ENCODE measurements at regions not wholly inside any gene's neighbourhood (a gene's known extent, or its start where the extent isn't known, plus 50 kb on each side); places are given as distances from the start of the nearest gene placed in this dataset.
"Not testable (repeated sequence)": the region's sequence is repeated elsewhere in the genome, so short reads cannot be mapped to it uniquely, and the experiment has no call there.

DNA sequence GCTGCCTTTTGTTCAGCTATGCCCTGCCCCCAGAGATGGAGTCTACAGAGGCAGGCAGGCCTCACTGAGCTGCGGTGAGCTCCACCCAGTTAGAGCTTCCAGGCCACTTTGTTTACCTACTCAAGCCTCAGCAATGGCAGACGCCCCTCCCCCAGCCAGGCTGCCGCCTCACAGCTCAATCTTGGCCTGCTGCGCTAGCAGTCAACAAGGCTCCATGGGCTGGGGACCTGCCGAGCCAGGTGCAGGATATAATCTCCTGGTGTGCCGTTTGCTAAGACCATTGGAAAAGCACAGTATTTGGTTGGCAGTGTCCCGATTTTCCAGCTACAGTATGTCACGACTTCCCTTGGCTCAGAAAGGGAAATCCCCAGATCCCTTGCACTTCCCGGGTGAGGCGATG is 862.0 kb downstream of the GRID1 start:
- TF ChIP-seq, protein P1, sequence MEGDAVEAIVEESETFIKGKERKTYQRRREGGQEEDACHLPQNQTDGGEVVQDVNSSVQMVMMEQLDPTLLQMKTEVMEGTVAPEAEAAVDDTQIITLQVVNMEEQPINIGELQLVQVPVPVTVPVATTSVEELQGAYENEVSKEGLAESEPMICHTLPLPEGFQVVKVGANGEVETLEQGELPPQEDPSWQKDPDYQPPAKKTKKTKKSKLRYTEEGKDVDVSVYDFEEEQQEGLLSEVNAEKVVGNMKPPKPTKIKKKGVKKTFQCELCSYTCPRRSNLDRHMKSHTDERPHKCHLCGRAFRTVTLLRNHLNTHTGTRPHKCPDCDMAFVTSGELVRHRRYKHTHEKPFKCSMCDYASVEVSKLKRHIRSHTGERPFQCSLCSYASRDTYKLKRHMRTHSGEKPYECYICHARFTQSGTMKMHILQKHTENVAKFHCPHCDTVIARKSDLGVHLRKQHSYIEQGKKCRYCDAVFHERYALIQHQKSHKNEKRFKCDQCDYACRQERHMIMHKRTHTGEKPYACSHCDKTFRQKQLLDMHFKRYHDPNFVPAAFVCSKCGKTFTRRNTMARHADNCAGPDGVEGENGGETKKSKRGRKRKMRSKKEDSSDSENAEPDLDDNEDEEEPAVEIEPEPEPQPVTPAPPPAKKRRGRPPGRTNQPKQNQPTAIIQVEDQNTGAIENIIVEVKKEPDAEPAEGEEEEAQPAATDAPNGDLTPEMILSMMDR (conservative IDR thresholded peaks at IDR 0.05; ENCODE audit: low read depth, low read length): not testable (repeated sequence)
- not testable (repeated sequence) for TF ChIP-seq POLR2A (IDR thresholded peaks at IDR 0.05; ENCODE audit: low read depth, low read length); CEBPB (IDR thresholded peaks at IDR 0.05; ENCODE audit: low read depth, low read length); BHLHE40 (IDR thresholded peaks at IDR 0.05; ENCODE audit: low read depth, low read length); SMC3 (IDR thresholded peaks at IDR 0.05; ENCODE audit: low read depth, low read length); MAZ (IDR thresholded peaks at IDR 0.05; ENCODE audit: borderline replicate concordance, low read depth, low read length); RAD21 (IDR thresholded peaks at IDR 0.05; ENCODE audit: low read length); MAFK (IDR thresholded peaks at IDR 0.05; ENCODE audit: low read depth, low read length)
- TF ChIP-seq, protein P2, sequence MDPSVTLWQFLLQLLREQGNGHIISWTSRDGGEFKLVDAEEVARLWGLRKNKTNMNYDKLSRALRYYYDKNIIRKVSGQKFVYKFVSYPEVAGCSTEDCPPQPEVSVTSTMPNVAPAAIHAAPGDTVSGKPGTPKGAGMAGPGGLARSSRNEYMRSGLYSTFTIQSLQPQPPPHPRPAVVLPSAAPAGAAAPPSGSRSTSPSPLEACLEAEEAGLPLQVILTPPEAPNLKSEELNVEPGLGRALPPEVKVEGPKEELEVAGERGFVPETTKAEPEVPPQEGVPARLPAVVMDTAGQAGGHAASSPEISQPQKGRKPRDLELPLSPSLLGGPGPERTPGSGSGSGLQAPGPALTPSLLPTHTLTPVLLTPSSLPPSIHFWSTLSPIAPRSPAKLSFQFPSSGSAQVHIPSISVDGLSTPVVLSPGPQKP (IDR thresholded peaks at IDR 0.05; ENCODE audit: borderline replicate concordance, low read depth, low read length): not testable (repeated sequence)
